GM21447 (cell line): ENCODE measurements at regions not wholly inside any gene's neighbourhood (a gene's known extent, or its start where the extent isn't known, plus 50 kb on each side); places are given as distances from the start of the nearest gene placed in this dataset.

ENCODE experiments used
- ATAC-seq: cut with Tn5 transposase; IDR thresholded peaks from one replicate; pipeline ENCODE4 v1.9.1; 2021; ENCODE audit not compliant: unreplicated experiment

GRCh38 chr16:65932350-65933072 lies 434.0 kb upstream of the CDH5 start:
- ATAC-seq: no peak

DNA sequence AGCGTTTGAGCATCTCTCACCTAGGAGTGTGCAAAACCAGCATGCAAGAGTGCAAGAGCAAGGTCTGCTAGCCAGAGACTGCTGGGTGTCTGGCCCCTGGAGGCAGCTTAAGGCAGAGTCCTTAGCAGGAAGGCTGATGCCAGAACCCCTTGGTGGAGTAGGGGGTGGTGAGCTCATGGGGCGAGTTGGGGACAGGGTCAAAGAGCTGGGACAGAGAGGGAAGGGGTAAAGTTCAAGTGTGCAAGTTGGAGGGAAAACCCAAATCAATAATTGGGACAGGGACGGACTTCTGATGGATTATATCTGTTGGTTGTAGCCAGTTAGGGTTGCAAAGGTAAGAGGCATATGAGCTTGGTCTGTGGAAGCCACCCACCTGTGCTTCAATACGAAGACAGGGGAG lies 443.6 kb upstream of the CDH5 start:
- no peak for ATAC-seq

DNA sequence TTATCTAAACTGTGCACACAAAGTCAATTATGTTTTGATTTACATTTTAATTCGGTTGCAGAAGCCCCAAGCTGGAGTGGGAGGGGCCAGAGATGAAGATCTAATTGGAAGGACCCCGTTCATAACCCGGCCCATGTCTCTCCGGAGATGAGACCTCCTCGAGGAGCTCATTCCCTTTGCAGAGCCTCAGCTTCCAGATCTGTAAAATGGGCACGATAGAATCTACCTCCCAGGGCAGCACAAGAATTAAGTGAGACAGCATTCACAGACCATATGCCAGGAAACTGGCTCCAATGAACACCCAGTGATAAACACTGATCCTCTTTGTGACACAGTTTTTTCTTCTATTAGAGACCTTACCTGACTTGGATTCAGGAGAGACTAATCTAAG lies 446.5 kb upstream of the CDH5 start:
- no peak for ATAC-seq

DNA sequence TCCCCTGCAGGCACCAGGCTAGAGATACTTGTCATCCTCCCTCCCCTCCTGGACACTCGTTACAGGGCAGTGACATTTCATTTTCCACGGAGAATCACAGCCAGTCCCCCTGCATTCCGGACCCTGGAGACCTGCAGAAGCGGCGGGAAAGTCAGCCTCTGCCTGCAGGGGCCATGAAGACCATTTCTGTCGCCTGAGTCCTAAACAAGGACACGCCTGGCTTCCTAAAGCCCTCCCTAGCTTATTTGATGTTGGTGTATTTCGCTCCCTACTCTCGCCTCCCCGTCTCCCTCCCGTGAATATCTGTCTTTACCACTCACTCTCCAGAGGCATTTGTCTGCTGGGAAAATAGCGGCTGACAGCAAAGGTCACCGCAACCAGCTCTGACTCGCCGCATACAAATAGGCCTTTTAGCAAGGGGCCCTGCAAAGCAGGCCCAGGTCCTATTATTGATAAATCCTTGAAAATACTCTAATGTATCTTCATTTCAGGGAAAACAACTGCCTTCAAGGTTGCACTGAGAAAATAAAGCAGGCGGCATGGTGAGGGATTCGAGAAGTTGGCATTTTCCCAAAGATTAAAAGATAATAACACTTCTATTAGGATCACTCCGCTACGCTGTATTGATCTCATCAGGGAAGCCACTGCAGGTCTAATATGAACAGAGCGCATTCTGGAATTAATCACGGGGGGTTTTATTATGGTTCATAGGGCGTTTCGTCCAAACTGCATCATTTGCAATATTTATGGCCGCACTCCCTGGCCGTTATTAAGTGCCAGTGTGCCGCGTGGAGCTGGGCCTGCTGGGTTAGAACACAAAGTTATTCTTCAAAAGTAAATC lies 447.1 kb upstream of the CDH5 start:
- no peak for ATAC-seq

- ATAC-seq: no peak
These were observed 449.0 kb upstream of the CDH5 start for GRCh38 chr16:65917466-65917865.

DNA sequence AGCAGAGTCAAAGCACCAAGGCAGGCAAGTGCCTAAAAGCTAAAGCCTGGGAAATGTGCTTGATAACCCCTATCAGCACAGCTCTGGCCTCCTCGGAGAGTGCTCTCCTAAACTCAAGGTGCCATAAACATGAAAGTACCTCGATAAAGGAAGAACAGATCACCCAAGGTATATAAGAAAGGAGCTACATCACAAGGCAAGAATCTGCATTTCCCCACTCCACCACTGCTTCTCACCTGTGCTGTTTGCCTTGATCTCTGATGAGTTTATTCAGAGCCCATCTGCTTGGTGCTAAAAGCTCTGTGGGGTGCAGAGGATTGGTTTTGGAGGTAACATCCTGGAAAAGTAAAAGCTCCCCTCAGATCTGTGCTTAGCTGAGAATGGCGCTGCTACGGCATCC lies 449.5 kb upstream of the CDH5 start:
- no peak for ATAC-seq

- no peak for ATAC-seq
These were observed 456.2 kb upstream of the CDH5 start for GRCh38 chr16:65910291-65910690.

- no peak for ATAC-seq
These were observed 457.0 kb upstream of the CDH5 start for GRCh38 chr16:65909310-65910050.

DNA sequence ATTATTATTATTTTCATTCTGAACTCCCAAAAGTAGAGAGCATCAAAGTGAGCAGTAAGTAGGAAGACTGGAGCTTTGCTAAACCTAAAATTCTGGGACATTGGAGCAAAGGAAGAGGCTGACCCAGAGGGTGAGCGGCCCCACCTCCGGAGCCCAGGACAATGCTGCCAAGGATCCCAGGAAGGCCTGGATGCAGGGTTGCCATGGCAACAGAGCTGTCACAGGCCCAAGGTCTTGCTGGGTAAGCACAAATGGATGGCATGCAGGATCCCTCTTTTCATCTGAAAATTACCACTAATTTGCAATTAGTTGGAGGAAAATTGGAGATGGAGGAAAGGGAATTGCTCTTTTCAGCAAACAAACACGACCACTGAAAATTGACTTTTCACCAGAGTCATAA lies 457.9 kb upstream of the CDH5 start:
- ATAC-seq: no peak

DNA sequence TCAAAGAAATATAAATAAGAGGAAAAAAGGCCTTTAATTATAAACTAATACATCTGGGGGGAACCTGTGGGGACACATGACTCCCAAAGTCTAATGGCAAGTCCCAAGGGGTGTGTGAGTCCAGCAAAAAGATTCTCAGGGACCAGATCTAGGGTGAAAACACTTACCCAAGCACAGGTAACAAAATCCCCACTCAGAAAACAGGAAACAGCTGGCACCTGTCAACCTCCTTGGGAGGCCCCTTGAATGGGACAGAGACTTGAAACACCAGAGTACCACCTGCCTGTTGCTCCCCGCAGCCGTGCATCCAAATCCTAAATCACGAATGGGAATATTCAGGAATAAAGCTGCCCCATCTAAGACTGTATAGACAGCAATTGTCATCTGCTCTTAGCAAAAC lies 461.2 kb upstream of the CDH5 start:
- no peak for ATAC-seq

DNA sequence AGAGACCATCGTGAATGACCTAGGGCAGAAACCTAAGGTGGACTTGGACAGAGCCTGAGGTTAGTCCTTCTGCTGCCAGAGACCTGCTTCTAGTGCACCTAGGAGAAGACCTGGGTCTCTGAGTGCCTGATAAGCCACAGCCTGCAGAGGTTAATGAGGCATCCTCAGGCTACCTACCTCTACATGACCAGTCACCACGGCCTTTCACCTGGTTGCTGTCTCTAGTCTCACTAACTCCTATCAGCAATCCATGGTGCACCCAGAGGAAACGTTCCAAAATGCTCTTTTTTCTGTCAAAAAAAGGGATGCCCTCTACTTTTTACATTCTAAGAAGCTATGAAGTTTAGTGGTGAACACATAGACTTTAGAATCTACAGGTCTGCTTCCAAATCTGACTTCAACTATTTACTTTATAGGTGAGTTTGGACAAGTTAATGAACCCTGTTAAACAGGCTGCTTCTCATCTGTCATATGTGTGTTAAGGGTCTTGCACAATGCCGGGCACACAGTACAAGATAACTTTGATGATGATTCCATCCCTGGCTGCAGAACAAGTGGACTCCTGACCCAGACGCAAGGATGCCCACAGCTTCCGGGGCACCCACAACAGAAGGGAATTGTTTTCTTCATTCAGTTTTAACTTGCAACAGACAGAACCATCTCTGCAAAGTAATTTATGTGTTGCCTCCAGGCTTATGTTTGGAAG lies 469.9 kb upstream of the CDH5 start:
- no peak for ATAC-seq

DNA sequence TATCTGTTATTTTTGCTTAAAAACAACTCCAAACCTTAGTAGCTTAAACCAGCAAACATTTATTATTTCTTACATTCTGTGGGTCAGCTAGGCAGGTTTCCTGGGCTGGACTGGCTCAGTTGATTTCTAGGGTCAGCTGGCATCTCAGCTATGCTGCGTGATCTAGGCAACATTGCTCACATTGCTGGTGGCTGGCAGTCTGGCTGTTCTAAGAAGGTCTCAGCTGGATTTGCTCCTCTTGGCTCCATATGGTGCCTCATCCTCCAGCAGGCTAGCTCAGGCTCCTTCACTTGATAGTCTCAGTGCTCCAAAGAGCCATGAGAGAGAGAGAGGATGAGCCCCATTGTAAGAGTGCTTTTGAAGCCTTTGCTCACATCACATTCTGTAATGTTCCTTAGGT lies 470.6 kb upstream of the CDH5 start:
- ATAC-seq: no peak

GRCh38 chr16:65895486-65895885 lies 471.0 kb upstream of the CDH5 start:
- no peak for ATAC-seq

DNA sequence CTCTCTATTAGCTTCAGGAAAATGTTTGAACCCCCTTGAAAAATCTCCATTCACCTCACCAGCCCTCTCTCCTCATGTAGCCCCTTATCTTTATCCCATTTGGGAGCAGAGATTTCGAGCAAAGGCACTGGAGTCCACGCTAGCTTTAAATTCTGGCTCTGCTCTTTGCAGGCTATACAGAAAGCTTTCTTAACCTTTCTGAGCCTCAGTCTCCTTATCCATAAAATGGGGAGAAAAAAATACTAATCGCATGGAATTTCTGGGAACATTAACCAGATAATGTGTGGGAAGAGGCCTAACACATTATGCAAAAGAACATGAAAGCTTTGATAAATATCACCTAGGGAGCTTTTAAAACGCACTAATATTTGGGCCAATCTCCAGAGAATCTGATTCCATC lies 476.3 kb upstream of the CDH5 start:
- no peak for ATAC-seq

DNA sequence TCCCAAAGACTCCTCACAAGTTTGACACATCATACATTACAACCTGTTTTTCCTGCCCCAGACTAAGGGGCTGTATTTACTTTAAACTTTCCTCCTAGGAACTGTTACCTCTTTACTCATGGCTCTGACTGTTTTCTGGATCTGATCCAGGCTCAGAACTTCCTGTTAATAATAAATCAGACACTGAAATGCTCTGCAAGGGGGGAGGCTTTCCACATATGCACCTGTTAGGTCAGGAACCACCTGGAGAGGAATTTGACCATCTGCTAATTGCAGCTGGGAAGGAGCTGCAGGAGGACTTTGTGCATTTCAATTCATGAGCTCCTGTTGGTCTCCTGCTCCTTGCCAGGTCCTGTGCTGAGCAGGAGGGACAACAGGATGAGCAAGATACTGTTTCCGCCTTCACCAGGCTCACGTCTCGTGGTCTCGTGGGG lies 476.9 kb upstream of the CDH5 start:
- no peak for ATAC-seq

DNA sequence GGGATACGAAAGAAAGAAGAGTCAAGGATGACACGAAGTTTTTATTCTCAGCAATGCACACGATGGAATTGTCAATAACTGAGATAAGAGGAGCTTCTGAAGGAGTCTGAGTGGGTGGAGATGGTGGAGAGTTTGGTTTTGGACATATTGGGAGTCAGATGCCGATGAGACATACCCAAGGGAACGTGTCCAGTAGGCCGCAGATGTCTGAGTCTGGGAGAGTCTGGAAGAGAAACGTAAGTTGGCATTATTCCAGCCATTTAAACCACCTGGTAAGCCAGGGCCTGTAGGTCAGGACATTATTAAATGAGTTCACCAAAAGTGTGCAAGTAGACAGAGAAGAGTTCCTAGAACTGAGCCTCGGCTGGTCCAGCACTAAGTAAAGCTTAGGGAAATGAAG lies 478.3 kb upstream of the CDH5 start:
- ATAC-seq: no peak

DNA sequence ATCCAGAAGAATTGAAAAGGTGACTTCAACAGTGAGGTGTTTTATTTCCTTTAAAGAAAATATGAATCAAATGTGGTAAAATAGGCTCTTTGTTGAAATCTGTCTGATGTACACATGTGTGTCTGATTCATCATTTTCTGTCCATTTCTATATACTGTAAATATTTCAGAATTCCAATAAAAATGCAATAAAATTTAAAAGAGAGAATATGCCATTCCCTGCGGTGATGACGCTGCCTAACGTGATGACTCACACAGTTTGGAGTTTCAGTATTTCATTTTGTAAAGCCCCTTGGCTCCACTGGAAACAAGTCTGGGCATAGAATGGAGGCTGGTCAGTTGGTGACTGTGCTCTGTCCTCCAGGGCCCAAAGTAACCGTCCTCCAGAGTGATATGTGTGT lies 482.5 kb upstream of the CDH5 start:
- no peak for ATAC-seq

DNA sequence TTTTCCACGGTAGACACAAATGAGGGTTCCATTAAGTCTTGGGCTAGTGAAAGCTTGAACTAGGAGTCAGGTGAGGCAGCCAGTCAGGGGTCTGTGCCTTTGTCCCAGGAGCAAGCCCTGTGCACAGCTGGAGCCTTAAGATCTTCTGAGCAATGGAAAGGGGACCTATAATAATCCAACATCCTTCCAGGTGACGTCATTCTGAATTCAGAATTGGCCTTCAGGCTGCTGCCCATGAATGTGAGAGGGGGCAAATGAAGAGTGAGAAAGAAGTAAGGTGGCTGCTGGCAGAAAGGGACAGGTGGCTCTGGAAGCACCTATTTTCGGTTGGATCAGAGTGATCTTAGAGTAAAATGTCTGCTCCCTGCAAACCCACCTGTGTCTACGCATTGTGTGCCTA lies 488.1 kb upstream of the CDH5 start:
- ATAC-seq: no peak

- ATAC-seq: no peak
These were observed 489.9 kb upstream of the CDH5 start for GRCh38 chr16:65876624-65877023.

- ATAC-seq: no peak
These were observed 490.5 kb upstream of the CDH5 start for GRCh38 chr16:65876056-65876408.

- no peak for ATAC-seq
These were observed 491.0 kb upstream of the CDH5 start for GRCh38 chr16:65875381-65876055.
